HL-60 (cell line): ENCODE measurements at regions not wholly inside any gene's neighbourhood (a gene's known extent, or its start where the extent isn't known, plus 50 kb on each side); places are given as distances from the start of the nearest gene placed in this dataset.

Source experiments
- DNase-seq, 2 experiments: peaks; one replicate each; pipeline ENCODE4 v3.0.0-alpha.2; 2010 to 2020; ENCODE audit warnings: low read depth in 1 of 2, low spot score in 1 of 2
- H3K27ac ChIP-seq: fragments of 250-450 bp; sonication (Bioruptor Pico); replicated peaks from 2 replicates; pipeline ENCODE4 v1.5.1; 2020; ENCODE audit warnings: mild to moderate bottlenecking, moderate library complexity
- H3K27me3 ChIP-seq: fragments of 250-450 bp; sonication (Bioruptor Pico); 2 replicates; pipeline ENCODE4 v1.5.1; 2021; ENCODE audit warnings: mild to moderate bottlenecking, moderate library complexity; ENCODE audit not compliant: insufficient read depth, poor library complexity, severe bottlenecking
- H3K4me3 ChIP-seq: replicated peaks from 2 replicates; pipeline ENCODE4 v1.5.1; 2011; ENCODE audit warnings: mild to moderate bottlenecking, control low read depth, low read length; ENCODE audit not compliant: insufficient read depth
- GABPA ChIP-seq: IDR thresholded peaks from 2 replicates; pipeline ENCODE4 v1.6.1; 2012; ENCODE audit warnings: low read depth
- POLR2AphosphoS5 ChIP-seq: IDR thresholded peaks from 2 replicates; pipeline ENCODE4 v1.6.1; 2012; ENCODE audit warnings: low read depth
- SPI1 ChIP-seq: IDR thresholded peaks from 2 replicates; pipeline ENCODE4 v1.6.1; 2012; ENCODE audit warnings: low read depth, mild to moderate bottlenecking, borderline replicate concordance
- TF ChIP-seq, protein P1 (sequence below): IDR thresholded peaks from one replicate; pipeline ENCODE4 v1.5.1; 2011; ENCODE audit warnings: low read length, control low read depth, inconsistent platforms; ENCODE audit not compliant: insufficient read depth
- TF ChIP-seq, protein P2 (sequence below): IDR thresholded peaks from 2 replicates; pipeline ENCODE4 v1.6.1; 2012; ENCODE audit warnings: low read depth; ENCODE audit not compliant: insufficient replicate concordance

DNA sequence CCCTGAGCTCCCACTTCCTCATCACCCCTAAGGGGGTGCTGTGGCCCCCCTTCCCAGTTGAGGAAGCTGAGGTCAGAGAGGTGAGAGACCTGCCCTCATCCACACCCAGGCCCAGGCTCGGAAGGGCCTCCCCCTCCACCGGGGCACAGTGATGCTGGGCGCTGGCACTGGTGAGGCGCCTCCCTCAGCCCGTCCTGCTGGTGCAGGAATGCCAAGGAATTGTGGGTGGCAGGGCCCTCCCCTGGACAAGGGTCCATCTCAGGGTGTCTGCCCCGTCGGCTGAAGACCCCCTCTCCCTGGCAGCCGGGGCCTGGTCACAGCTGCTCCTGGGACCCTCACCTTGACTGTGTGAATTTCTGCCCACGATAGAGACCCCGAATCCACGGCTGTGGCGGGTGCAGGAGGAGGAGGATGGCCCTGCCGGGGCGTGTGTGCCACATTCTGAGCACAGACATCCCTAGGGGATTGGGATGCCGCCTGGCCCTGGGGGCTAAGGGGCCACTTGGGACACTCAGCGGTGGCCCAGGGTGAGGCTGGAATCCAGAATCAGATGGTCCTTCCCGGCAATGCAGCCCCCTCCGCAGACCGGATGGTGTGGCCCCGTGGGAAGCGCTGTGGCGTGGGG, 70.2 kb upstream of the GATA5 start:
- H3K27ac ChIP-seq = no peak overlapping the region
- TF ChIP-seq, protein P1, sequence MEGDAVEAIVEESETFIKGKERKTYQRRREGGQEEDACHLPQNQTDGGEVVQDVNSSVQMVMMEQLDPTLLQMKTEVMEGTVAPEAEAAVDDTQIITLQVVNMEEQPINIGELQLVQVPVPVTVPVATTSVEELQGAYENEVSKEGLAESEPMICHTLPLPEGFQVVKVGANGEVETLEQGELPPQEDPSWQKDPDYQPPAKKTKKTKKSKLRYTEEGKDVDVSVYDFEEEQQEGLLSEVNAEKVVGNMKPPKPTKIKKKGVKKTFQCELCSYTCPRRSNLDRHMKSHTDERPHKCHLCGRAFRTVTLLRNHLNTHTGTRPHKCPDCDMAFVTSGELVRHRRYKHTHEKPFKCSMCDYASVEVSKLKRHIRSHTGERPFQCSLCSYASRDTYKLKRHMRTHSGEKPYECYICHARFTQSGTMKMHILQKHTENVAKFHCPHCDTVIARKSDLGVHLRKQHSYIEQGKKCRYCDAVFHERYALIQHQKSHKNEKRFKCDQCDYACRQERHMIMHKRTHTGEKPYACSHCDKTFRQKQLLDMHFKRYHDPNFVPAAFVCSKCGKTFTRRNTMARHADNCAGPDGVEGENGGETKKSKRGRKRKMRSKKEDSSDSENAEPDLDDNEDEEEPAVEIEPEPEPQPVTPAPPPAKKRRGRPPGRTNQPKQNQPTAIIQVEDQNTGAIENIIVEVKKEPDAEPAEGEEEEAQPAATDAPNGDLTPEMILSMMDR = no peak
- TF ChIP-seq, protein P2, sequence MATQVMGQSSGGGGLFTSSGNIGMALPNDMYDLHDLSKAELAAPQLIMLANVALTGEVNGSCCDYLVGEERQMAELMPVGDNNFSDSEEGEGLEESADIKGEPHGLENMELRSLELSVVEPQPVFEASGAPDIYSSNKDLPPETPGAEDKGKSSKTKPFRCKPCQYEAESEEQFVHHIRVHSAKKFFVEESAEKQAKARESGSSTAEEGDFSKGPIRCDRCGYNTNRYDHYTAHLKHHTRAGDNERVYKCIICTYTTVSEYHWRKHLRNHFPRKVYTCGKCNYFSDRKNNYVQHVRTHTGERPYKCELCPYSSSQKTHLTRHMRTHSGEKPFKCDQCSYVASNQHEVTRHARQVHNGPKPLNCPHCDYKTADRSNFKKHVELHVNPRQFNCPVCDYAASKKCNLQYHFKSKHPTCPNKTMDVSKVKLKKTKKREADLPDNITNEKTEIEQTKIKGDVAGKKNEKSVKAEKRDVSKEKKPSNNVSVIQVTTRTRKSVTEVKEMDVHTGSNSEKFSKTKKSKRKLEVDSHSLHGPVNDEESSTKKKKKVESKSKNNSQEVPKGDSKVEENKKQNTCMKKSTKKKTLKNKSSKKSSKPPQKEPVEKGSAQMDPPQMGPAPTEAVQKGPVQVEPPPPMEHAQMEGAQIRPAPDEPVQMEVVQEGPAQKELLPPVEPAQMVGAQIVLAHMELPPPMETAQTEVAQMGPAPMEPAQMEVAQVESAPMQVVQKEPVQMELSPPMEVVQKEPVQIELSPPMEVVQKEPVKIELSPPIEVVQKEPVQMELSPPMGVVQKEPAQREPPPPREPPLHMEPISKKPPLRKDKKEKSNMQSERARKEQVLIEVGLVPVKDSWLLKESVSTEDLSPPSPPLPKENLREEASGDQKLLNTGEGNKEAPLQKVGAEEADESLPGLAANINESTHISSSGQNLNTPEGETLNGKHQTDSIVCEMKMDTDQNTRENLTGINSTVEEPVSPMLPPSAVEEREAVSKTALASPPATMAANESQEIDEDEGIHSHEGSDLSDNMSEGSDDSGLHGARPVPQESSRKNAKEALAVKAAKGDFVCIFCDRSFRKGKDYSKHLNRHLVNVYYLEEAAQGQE = no peak
- TF ChIP-seq SPI1 (no peak), POLR2AphosphoS5 (no peak), GABPA (no peak)
- no peak for DNase-seq
- no peak overlapping the region for H3K4me3 ChIP-seq
- H3K27me3 ChIP-seq = peaks cover 23% of the 10 kb centered on the region

DNA sequence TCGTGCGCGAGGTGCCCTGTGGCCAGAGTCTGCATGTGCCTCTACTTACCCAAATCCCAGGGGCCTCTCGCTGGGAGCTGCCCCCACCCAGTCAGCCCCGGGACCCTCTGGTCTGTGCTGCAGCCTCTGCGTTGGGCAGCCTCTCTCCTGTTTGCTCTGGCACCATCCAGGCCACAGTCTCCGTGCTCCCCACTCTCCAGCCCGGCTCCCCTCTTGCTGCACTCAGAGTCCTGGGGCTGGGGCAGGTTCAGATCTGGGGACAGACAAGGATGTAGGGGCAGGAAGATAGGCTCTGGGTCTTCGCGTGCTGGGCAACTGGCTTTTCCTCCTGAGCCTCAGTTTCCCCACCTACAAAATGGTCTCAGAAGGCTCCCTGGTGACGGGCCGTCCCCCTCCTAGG, 70.8 kb upstream of the GATA5 start:
- Histone ChIP-seq H3K27ac (no peak overlapping the region), H3K27me3 (peaks cover 29% of the 10 kb centered on the region), H3K4me3 (no peak overlapping the region)
- DNase-seq = no peak
- TF ChIP-seq GABPA (no peak), SPI1 (no peak), POLR2AphosphoS5 (no peak)
- TF ChIP-seq, protein P1 = no peak
- TF ChIP-seq, protein P2 = no peak

DNA sequence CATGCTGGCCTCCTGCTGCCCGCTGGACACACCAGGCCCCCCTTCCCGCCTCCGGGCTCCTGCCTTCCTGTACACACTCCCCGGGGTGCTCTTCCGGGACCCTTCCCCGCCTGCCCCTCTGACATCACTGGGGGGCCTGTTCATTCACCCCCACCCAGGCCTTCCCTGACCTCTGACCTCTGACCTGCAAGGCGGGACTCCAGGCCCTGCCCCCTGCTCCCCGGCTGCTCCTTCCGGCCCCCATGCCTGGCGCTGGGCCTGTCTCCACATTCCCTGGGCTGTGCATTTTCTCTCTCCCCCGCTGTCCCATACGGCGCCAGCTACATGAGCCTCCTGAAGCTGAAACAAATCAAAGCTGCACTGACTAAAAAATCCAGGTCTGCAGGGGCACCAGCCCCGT, 71.6 kb upstream of the GATA5 start:
- no peak for TF ChIP-seq SPI1
- TF ChIP-seq, protein P1 = no peak
- no peak for TF ChIP-seq GABPA
- Histone ChIP-seq H3K27ac (no peak overlapping the region), H3K27me3 (peaks cover 33% of the 10 kb centered on the region), H3K4me3 (no peak overlapping the region)
- no peak for DNase-seq

DNA sequence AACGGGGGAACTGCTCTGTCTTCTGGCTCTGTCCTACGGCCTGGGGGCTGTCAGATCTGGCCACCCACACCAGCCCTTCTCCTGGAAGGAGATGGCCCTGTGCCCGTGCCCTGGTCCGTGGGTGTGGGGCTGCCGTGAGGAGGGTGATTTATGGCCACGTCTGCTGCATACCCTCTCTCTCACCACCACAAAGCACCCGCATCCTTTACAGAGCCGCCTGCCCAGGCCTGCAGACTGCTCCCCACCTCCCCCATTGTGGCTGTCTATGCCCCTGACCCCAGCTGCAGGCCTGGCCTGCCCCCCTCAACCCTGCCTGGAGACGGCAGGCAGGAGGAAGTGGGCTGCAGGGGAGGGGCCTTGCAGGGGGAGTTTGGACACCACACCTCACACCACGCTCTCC, 72.7 kb upstream of the GATA5 start:
- peaks cover 43% of the 10 kb centered on the region for H3K27me3 ChIP-seq
- no peak overlapping the region for H3K4me3 ChIP-seq
- TF ChIP-seq POLR2AphosphoS5 = no peak
- TF ChIP-seq GABPA = no peak
- TF ChIP-seq, protein P2 = no peak
- TF ChIP-seq, protein P1 = no peak
- TF ChIP-seq SPI1 = no peak
- DNase-seq = no peak
- no peak overlapping the region for H3K27ac ChIP-seq
